Esophagus muscularis mucosa (tissue), 3 donors: ENCODE measurements at regions not wholly inside any gene's neighbourhood (a gene's known extent, or its start where the extent isn't known, plus 50 kb on each side); places are given as distances from the start of the nearest gene placed in this dataset.

ENCODE experiments used
- POLR2A ChIP-seq: fragments of 450-650 bp; IDR thresholded peaks from one replicate; pipeline ENCODE4 v1.6.1; 2017; ENCODE audit warnings: antibody characterized with exemption, moderate library complexity, mild to moderate bottlenecking, low read depth
- TF ChIP-seq, protein P1 (sequence below), 3 experiments: fragments of 200-600 bp in 2 of 3; fragments of 450-650 bp in 1 of 3; sonication (generic) in 2 of 3; IDR thresholded peaks; one replicate each; pipeline ENCODE4 v1.5.1; 2017 to 2019; ENCODE audit warnings: antibody characterized with exemption in 3 of 3, mild to moderate bottlenecking in 2 of 3, moderate library complexity in 1 of 3

DNA sequence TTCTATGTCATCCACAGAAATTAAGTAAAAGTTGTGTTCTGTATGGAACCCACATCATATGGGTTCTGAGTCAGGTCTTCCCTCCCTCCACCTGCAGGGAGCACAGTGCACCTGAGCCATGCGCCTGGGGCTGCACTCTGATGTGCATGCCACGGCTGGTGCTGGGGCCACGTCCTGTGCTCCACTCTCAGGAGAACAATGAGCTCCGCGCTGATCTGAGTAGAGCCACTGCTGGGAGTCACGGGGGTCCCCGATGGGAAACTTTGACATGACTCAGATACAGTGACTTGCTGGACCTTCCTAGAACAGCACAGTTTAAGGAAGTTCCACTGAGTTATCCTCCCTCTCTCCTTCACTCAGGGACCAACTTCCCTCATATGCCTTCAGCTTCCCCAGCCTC, 683.4 kb downstream of the TMEM121 start:
- TF ChIP-seq, protein P1, sequence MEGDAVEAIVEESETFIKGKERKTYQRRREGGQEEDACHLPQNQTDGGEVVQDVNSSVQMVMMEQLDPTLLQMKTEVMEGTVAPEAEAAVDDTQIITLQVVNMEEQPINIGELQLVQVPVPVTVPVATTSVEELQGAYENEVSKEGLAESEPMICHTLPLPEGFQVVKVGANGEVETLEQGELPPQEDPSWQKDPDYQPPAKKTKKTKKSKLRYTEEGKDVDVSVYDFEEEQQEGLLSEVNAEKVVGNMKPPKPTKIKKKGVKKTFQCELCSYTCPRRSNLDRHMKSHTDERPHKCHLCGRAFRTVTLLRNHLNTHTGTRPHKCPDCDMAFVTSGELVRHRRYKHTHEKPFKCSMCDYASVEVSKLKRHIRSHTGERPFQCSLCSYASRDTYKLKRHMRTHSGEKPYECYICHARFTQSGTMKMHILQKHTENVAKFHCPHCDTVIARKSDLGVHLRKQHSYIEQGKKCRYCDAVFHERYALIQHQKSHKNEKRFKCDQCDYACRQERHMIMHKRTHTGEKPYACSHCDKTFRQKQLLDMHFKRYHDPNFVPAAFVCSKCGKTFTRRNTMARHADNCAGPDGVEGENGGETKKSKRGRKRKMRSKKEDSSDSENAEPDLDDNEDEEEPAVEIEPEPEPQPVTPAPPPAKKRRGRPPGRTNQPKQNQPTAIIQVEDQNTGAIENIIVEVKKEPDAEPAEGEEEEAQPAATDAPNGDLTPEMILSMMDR (IDR thresholded peaks at IDR 0.05) = no peak
- TF ChIP-seq POLR2A = no peak
